ENCODE measurements at regions not wholly inside any gene's neighbourhood (a gene's known extent, or its start where the extent isn't known, plus 50 kb on each side); places are given as distances from the start of the nearest gene placed in this dataset.

DNA sequence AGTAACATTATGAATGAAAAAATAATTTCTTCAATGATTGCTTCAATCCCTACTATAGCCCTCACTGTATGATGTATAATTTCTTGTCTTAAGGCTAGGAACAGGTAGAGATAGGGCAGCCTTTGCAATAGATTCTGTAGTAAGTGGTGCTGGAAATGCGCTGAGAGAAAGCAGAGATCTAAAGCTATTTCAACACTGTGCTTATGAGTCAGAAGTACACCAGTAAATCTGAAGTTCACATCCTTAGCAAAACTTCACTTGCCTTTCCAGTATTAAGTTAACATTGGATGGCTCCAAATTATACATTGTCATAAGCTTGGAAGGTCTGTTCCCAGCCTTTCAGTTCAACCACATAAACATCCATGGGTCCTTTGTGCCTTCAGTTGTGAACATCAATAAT is 178.2 kb upstream of the EPHA4 start:
- TF ChIP-seq, protein P1, sequence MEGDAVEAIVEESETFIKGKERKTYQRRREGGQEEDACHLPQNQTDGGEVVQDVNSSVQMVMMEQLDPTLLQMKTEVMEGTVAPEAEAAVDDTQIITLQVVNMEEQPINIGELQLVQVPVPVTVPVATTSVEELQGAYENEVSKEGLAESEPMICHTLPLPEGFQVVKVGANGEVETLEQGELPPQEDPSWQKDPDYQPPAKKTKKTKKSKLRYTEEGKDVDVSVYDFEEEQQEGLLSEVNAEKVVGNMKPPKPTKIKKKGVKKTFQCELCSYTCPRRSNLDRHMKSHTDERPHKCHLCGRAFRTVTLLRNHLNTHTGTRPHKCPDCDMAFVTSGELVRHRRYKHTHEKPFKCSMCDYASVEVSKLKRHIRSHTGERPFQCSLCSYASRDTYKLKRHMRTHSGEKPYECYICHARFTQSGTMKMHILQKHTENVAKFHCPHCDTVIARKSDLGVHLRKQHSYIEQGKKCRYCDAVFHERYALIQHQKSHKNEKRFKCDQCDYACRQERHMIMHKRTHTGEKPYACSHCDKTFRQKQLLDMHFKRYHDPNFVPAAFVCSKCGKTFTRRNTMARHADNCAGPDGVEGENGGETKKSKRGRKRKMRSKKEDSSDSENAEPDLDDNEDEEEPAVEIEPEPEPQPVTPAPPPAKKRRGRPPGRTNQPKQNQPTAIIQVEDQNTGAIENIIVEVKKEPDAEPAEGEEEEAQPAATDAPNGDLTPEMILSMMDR (IDR thresholded peaks at IDR 0.05): no peak
- Mint-ChIP-seq H3K9me3 (peaks cover 0 to 6% (median 0%) of the 10 kb centered on the region in 7 donors), H3K27ac (no peak overlapping the region), H3K27me3 (ENCODE audit: low read depth in 3 of 3) (no peaks in the 10 kb centered on the region), H3K4me3 (no peak overlapping the region), H3K36me3 (no peaks in the 10 kb centered on the region), H3K4me1 (no peaks in the 10 kb centered on the region)
- Histone ChIP-seq H3K36me3 (replicated peaks in 1 of 2; ENCODE audit: control insufficient read depth in 1 of 2, insufficient read depth in 2 of 2, low read length in 2 of 2) (no peaks in the 10 kb centered on the region), H3K27ac (ENCODE audit: low read depth in 1 of 2, low read length in 2 of 2) (no peak overlapping the region), H3K4me3 (replicated peaks in 1 of 3; ENCODE audit: low read depth in 2 of 3, low read length in 3 of 3) (no peak overlapping the region), H4K20me1 (ENCODE audit: insufficient read depth, low read length) (no peaks in the 10 kb centered on the region), H3K4me1 (ENCODE audit: control insufficient read depth in 1 of 2, insufficient read depth in 2 of 2, low read length in 2 of 2) (no peaks in the 10 kb centered on the region), H3K9ac (ENCODE audit: insufficient read depth, low read length, poor library complexity, severe bottlenecking) (no peak overlapping the region), H3K79me2 (ENCODE audit: insufficient read depth, low read length) (no peaks in the 10 kb centered on the region), H3K4me2 (replicated peaks; ENCODE audit: extremely low read depth, low read length, poor library complexity, severe bottlenecking) (no peak overlapping the region), H3K27me3 (ENCODE audit: control insufficient read depth in 2 of 2, insufficient read depth in 2 of 2, low read length in 2 of 2) (no peaks in the 10 kb centered on the region), H2AFZ (ENCODE audit: insufficient read depth, low read depth, low read length, poor library complexity, severe bottlenecking) (no peak overlapping the region), H3K9me3 (replicated peaks in 1 of 2; ENCODE audit: control insufficient read depth in 1 of 2, insufficient read depth in 1 of 2, low read length in 2 of 2) (peaks cover 0 to 6% of the 10 kb centered on the region in 2 donors)
- no CpG with 5 or more reads among the region's 1 CpG for WGBS (ENCODE audit: insufficient coverage)
- no peak for DNase-seq
- intact Hi-C loops (cut with micrococcal nuclease): no loop called here

DNA sequence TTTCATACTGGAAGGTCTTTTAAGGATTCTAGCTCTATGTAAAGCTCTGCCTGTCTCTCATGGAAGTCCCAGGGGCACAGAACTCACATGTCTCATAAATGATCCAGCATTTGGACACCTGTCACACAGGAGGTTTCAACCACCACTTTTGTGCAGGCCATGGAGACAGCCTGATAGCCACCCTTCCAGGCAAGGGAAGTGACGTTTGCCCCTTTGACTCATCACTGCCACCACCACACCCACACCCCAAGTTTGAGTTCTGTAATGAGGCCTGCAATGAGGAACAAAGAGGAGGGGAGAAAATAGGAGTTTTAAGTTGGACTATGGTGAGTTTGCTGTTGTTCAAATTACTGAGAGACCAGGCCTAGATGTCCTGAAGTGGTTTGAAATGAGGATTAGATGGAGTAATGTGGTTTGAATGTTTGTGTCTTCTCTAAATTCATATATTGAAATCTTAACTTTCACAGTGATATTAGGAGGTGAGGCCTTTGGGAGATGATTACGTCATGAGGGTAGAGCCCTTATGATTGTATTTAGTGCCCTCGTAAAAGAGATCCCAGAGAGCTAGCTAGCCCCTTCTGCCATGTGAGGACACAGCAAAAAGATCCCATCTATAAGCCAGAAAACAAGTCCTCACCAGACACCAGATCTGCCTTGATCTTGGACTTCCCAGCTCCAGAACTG is 175.3 kb upstream of the EPHA4 start:
- Histone ChIP-seq H2AFZ (ENCODE audit: insufficient read depth, low read depth, low read length, poor library complexity, severe bottlenecking) (no peak overlapping the region), H4K20me1 (ENCODE audit: insufficient read depth, low read length) (no peaks in the 10 kb centered on the region), H3K27ac (ENCODE audit: low read depth in 1 of 2, low read length in 2 of 2) (no peak overlapping the region), H3K27me3 (ENCODE audit: control insufficient read depth in 2 of 2, insufficient read depth in 2 of 2, low read length in 2 of 2) (no peaks in the 10 kb centered on the region), H3K4me3 (replicated peaks in 1 of 3; ENCODE audit: low read depth in 2 of 3, low read length in 3 of 3) (no peak overlapping the region), H3K9me3 (replicated peaks in 1 of 2; ENCODE audit: control insufficient read depth in 1 of 2, insufficient read depth in 1 of 2, low read length in 2 of 2) (peaks cover 0 to 6% of the 10 kb centered on the region in 2 donors), H3K4me2 (replicated peaks; ENCODE audit: extremely low read depth, low read length, poor library complexity, severe bottlenecking) (no peak overlapping the region), H3K79me2 (ENCODE audit: insufficient read depth, low read length) (no peaks in the 10 kb centered on the region), H3K4me1 (ENCODE audit: control insufficient read depth in 1 of 2, insufficient read depth in 2 of 2, low read length in 2 of 2) (no peaks in the 10 kb centered on the region), H3K36me3 (replicated peaks in 1 of 2; ENCODE audit: control insufficient read depth in 1 of 2, insufficient read depth in 2 of 2, low read length in 2 of 2) (no peaks in the 10 kb centered on the region), H3K9ac (ENCODE audit: insufficient read depth, low read length, poor library complexity, severe bottlenecking) (no peak overlapping the region)
- Mint-ChIP-seq H3K4me1 (no peaks in the 10 kb centered on the region), H3K4me3 (no peak overlapping the region), H3K36me3 (no peaks in the 10 kb centered on the region), H3K9me3 (peaks cover 0 to 6% (median 0%) of the 10 kb centered on the region in 7 donors), H3K27ac (no peak overlapping the region), H3K27me3 (ENCODE audit: low read depth in 3 of 3) (no peaks in the 10 kb centered on the region)
- intact Hi-C loops (cut with micrococcal nuclease): no loop called here
- no peak for DNase-seq
- WGBS (ENCODE audit: insufficient coverage): 100% methylated on average over 1 of the region's 3 CpGs
- TF ChIP-seq, protein P1 (IDR thresholded peaks at IDR 0.05): no peak

All from CD14-positive monocyte (primary cell).